GM12891 (cell line): ENCODE measurements at regions not wholly inside any gene's neighbourhood (a gene's known extent, or its start where the extent isn't known, plus 50 kb on each side); places are given as distances from the start of the nearest gene placed in this dataset.
"Not testable (repeated sequence)": the region's sequence is repeated elsewhere in the genome, so short reads cannot be mapped to it uniquely, and the experiment has no call there.

Experiments
- DNase-seq: peaks from one replicate; pipeline ENCODE4 v3.0.0; 2011; ENCODE audit warnings: low spot score; ENCODE audit not compliant: insufficient read length
- FAIRE-seq: peaks from 2 replicates; lab custom pipeline; 2011; peaks lifted over from hg19 to GRCh38; lab: Jason Lieb, UNC
- PAX5 ChIP-seq: IDR thresholded peaks from 2 replicates; pipeline ENCODE4 v1.6.1; 2011; ENCODE audit warnings: low read length, moderate library complexity, mild to moderate bottlenecking; ENCODE audit not compliant: insufficient read depth, severe bottlenecking
- POLR2A ChIP-seq: IDR thresholded peaks from 2 replicates; pipeline ENCODE4 v1.6.1; 2011; ENCODE audit warnings: low read depth, low read length, control low read depth
- POLR2AphosphoS5 ChIP-seq: IDR thresholded peaks from 2 replicates; pipeline ENCODE4 v1.6.1; 2011; ENCODE audit warnings: low read depth, low read length, control low read depth
- POU2F2 ChIP-seq: IDR thresholded peaks from 2 replicates; pipeline ENCODE4 v1.6.1; 2011; ENCODE audit warnings: low read depth, mild to moderate bottlenecking, control low read depth, low read length, moderate library complexity
- SPI1 ChIP-seq: IDR thresholded peaks from 2 replicates; pipeline ENCODE4 v1.6.1; 2011; ENCODE audit warnings: low read depth, low read length, control low read depth
- TAF1 ChIP-seq: IDR thresholded peaks from 2 replicates; pipeline ENCODE4 v1.6.1; 2011; ENCODE audit warnings: low read depth, low read length, control low read depth

DNA sequence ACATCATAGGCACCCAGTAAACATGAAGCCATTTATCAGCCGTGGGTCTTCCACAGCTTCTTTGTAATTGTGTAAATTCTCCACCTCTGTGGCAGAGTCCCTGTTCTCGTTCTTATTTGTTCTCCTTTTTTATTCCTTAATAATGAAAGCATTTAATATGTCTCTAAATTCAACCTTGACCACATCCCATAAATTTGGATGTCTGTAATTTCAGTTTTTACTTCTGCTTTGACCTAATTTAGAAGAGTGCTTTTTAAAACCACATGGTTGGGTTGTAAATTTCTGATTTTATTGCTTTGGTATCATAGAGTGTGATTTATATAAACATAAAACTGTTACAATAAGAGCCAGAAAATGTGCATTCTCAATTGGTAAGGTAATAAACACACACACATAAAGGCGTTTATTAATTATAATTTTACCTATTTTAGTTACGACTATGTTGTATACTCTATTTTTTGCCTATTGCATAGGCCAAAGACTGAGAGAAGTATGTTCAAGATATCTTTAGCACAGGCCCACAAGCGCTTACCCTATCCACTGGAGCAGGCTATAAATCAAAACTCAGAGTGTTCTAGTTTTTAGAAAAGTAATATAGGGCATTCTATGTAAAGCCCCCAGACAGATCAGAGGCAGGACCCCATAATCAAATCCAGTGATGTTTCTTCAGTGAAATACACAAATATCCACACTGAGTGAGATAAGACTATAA lies 58.0 kb upstream of the CCND1 start:
- no peak for FAIRE-seq
- no peak for DNase-seq
- no peak for TF ChIP-seq POLR2AphosphoS5

DNA sequence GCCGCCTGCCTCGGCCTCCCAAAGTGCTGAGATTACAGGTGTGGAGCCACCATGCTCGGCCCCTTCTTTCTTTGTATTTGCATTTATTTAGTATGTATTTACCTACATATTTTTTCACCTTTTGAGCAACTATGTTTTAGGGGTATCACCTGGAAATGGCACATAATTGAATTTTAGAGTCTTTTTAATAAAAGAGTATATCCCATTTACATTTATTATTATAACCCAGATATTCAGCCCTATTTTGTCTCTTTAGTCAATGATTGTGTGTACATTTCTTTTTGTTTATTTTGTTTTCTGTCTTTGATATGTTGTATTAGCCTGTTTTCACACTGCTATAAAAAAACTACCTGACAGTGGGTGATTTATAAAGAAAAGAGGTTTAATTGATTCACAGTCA lies 56.8 kb upstream of the CCND1 start:
- FAIRE-seq = no peak
- no peak for DNase-seq
- no peak for TF ChIP-seq SPI1

DNA sequence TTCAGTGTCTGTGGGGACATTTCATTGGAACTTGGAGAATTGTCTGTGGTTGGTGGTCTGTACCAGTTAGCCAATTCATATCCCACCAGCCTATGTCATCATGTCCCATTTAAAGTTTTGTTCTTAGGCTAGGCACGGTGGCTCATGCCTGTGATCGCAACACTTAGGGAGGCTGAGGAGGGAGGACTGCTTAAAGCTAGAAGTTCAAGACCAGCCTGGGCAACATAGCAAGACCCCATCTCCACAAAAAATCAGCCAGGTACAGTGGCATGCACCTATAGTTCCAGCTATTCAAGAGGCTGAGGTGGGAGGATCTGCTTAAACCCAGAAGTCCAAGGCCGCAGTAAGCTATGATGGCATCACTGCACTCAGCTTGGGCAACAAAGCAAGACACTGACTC lies 55.6 kb upstream of the CCND1 start:
- FAIRE-seq = no peak
- no peak for DNase-seq
- TF ChIP-seq POLR2AphosphoS5 = no peak

- TF ChIP-seq POLR2AphosphoS5 (no peak), PAX5 (no peak)
- no peak for FAIRE-seq
- DNase-seq = no peak
Measured at GRCh38 chr11:69587454-69588090, 53.4 kb upstream of the CCND1 start.

DNA sequence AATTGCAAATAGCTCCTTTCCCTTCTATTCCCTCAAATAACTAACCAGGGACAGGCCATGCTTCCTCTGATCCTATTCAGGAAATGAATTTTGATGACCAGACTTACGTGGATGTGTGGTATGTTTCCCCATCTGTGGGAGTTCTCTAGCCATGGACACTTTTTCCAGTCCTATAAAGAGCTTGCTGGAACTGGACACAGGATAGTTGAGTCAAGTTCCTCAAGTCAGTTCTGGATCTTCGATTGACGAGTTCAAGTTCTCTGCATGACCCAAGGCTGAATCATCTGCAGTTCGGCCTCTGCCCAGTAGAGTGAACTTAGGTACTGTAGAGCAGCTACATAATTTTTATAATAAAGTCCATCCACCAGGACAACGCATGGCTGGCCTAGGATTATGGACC lies 52.7 kb upstream of the CCND1 start:
- DNase-seq (no peak), FAIRE-seq (no peak)
- TF ChIP-seq POLR2A (no peak), POU2F2 (no peak), PAX5 (no peak), TAF1 (no peak), POLR2AphosphoS5 (no peak), SPI1 (no peak)

DNA sequence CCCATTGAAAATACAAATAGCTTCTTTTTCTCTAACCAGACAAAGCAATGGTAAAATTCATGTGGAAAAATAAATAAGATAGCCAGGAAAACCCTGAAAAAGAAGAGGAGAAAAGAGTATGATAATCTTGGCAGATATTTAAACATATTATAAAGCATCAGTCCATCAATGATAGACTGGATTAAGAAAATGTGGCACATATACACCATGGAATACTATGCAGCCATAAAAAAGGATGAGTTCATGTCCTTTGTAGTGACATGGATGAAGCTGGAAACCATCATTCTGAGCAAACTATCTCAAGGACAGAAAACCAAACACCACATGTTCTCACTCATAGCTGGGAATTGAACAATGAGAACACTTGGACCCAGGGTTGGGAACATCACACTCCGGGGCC lies 50.9 kb upstream of the CCND1 start:
- not testable (repeated sequence) for FAIRE-seq, DNase-seq
